Heart left ventricle (tissue), 13 donors: ENCODE measurements at regions not wholly inside any gene's neighbourhood (a gene's known extent, or its start where the extent isn't known, plus 50 kb on each side); places are given as distances from the start of the nearest gene placed in this dataset.

Source experiments
- POLR2A ChIP-seq, 2 donors: fragments of 450-650 bp; IDR thresholded peaks; one replicate each; pipeline ENCODE4 v1.6.1; 2017; ENCODE audit warnings: antibody characterized with exemption in 2 of 2, mild to moderate bottlenecking in 2 of 2, moderate library complexity in 2 of 2
- TF ChIP-seq, protein P1 (sequence below), 12 donors: fragments of 200-600 bp; sonication (generic) in 4 of 12; IDR thresholded peaks; one replicate each; pipeline versions ENCODE4 v1.5.0 to v1.8.0; 2018 to 2022; ENCODE audit warnings: antibody characterized with exemption in 12 of 12, mild to moderate bottlenecking in 5 of 12
- donor health status: ischemic (EF 13 %, LVEDD 7.1; RV severe dilation, severe dysfunction).
- donor health status: DM: no; HTN: yes; CAD: no.
- donor health status: DM: no; HTN: no; CAD: no.
- donor health status: ischemic (EF 25% LVEDD 6.9; RV normal size, moderate dysfunction).
- donor health status: ischemic (EF 25% LVEDD 5.7; RV mildly dilated, moderate dysfunction).
- donor health status: ischemic (EF 35%, LVEDD 5.7; RV mildly dilated, moderate dysfunction).
- donor health status: nonischemic (EF 11% LVEDD 7.7; RV severe dilation, severe dysfunction).
- donor health status: DM: yes; HTN: yes; CAD: no.
- donor health status: PGD.
- donor health status: ischemic (EF 29% LVEDD 5.4; RV normal size, mild dysfunction).
- donor health status: nonischemic (EF 23%, LVEDD 6.1; RV moderate dilation, normal function).

DNA sequence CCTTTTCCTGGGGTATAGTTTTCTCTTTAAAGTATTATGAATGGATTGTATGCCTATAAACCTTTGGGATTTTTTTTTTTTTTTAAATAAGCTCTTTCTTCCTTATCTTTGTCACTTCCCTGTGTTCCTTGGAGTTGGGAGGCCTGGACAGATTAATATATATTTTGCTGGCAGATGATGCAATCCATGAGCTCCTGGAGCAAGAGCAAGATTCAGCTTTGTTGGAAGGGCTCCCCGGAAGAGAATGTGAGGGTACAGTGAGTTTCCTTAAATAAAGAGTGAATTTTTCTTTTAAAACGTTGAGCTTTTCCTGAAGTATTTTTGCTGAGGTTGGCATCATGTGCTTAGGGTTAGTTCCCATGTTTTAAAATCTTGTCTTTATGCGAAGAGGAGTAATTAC lies 98.7 kb upstream of the SLC28A3 start:
- TF ChIP-seq, protein P1, sequence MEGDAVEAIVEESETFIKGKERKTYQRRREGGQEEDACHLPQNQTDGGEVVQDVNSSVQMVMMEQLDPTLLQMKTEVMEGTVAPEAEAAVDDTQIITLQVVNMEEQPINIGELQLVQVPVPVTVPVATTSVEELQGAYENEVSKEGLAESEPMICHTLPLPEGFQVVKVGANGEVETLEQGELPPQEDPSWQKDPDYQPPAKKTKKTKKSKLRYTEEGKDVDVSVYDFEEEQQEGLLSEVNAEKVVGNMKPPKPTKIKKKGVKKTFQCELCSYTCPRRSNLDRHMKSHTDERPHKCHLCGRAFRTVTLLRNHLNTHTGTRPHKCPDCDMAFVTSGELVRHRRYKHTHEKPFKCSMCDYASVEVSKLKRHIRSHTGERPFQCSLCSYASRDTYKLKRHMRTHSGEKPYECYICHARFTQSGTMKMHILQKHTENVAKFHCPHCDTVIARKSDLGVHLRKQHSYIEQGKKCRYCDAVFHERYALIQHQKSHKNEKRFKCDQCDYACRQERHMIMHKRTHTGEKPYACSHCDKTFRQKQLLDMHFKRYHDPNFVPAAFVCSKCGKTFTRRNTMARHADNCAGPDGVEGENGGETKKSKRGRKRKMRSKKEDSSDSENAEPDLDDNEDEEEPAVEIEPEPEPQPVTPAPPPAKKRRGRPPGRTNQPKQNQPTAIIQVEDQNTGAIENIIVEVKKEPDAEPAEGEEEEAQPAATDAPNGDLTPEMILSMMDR (IDR thresholded peaks at IDR 0.05) = no peak
- TF ChIP-seq POLR2A (IDR thresholded peaks at IDR 0.05) = no peak
